DOHH2 (cell line): ENCODE measurements at regions not wholly inside any gene's neighbourhood (a gene's known extent, or its start where the extent isn't known, plus 50 kb on each side); places are given as distances from the start of the nearest gene placed in this dataset.

Experiments
- CTCF ChIP-seq: fragments of 200-600 bp; sonication (generic); IDR thresholded peaks from one replicate; pipeline ENCODE4 v1.5.1; 2014; ENCODE audit warnings: antibody characterized with exemption, mild to moderate bottlenecking, low read depth, low read length; ENCODE audit not compliant: poor library complexity, severe bottlenecking
- EZH2phosphoT487 ChIP-seq: fragments of 200-600 bp; sonication (generic); IDR thresholded peaks from 2 replicates; pipeline ENCODE4 v1.6.1; 2017; ENCODE audit warnings: borderline replicate concordance, mild to moderate bottlenecking, antibody characterized with exemption, low read length, moderate library complexity, mixed read lengths

DNA sequence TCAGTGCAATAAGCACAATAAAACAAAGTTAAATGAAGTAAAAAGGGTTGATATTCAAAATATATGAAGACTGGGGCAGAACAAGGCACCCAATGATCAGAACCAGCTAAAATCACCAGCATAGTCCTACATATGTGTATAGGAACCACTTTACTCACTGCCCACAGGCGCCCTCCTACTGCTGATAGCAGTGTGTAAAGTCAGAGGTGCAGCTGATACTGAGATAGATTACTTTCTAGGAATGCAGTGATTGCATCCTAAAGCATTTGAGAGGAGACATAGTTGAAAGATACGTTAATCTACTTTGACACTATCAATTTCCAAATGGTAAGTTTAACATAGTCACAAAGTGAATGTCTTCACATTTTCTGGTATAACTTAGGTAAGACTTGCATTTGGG lies 161.1 kb upstream of the MCHR2 start:
- TF ChIP-seq CTCF (no peak), EZH2phosphoT487 (no peak)
